ENCODE measurements at regions not wholly inside any gene's neighbourhood (a gene's known extent, or its start where the extent isn't known, plus 50 kb on each side); places are given as distances from the start of the nearest gene placed in this dataset.

GRCh38 chr7:36001546-36001945 lies 151.5 kb upstream of the EEPD1 start:
- TF ChIP-seq, protein P1, sequence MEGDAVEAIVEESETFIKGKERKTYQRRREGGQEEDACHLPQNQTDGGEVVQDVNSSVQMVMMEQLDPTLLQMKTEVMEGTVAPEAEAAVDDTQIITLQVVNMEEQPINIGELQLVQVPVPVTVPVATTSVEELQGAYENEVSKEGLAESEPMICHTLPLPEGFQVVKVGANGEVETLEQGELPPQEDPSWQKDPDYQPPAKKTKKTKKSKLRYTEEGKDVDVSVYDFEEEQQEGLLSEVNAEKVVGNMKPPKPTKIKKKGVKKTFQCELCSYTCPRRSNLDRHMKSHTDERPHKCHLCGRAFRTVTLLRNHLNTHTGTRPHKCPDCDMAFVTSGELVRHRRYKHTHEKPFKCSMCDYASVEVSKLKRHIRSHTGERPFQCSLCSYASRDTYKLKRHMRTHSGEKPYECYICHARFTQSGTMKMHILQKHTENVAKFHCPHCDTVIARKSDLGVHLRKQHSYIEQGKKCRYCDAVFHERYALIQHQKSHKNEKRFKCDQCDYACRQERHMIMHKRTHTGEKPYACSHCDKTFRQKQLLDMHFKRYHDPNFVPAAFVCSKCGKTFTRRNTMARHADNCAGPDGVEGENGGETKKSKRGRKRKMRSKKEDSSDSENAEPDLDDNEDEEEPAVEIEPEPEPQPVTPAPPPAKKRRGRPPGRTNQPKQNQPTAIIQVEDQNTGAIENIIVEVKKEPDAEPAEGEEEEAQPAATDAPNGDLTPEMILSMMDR (IDR thresholded peaks at IDR 0.05; ENCODE audit: insufficient read depth, low read depth, low read length) = no peak
- Histone ChIP-seq H3K4me3 (ENCODE audit: low read depth, low read length) (no peak overlapping the region), H3K36me3 (ENCODE audit: control insufficient read depth, insufficient read depth, low read length) (no peaks in the 10 kb centered on the region), H3K27me3 (ENCODE audit: control insufficient read depth, insufficient read depth, low read length) (no peaks in the 10 kb centered on the region)
- DNase-seq (ENCODE audit: low read depth) = no peak
- POLR2A ChIA-PET = no interaction called here
- CTCF ChIA-PET = interaction anchor here (0.7 kb wide), 1 partner anchor 16 kb away, joined by 3 read pairs; no protein-coding TSS in a partner anchor

- TF ChIP-seq, protein P1 (IDR thresholded peaks at IDR 0.05; ENCODE audit: insufficient read depth, low read depth, low read length) = no peak
- POLR2A ChIA-PET = no interaction called here
- CTCF ChIA-PET = interaction anchor here (1.1 kb wide), 1 partner anchor 8 kb away, joined by 4 read pairs; no protein-coding TSS in a partner anchor
- Histone ChIP-seq H3K4me3 (ENCODE audit: low read depth, low read length) (no peak overlapping the region), H3K36me3 (ENCODE audit: control insufficient read depth, insufficient read depth, low read length) (no peaks in the 10 kb centered on the region), H3K27me3 (ENCODE audit: control insufficient read depth, insufficient read depth, low read length) (peaks cover 1% of the 10 kb centered on the region; the same call in 1 of the 2 replicates)
- no peak for DNase-seq (ENCODE audit: low read depth)
These were observed 150.2 kb upstream of the EEPD1 start for GRCh38 chr7:36002900-36003299.

GRCh38 chr7:36003343-36003742 lies 149.7 kb upstream of the EEPD1 start:
- no peaks in the 10 kb centered on the region for H3K36me3 ChIP-seq (ENCODE audit: control insufficient read depth, insufficient read depth, low read length)
- TF ChIP-seq, protein P1 (IDR thresholded peaks at IDR 0.05; ENCODE audit: insufficient read depth, low read depth, low read length) = no peak
- no peak for DNase-seq (ENCODE audit: low read depth)
- CTCF ChIA-PET = interaction anchor here (1.1 kb wide), 1 partner anchor 9 kb away, joined by 4 read pairs; no protein-coding TSS in a partner anchor
- no peak overlapping the region for H3K4me3 ChIP-seq (ENCODE audit: low read depth, low read length)
- H3K27me3 ChIP-seq (ENCODE audit: control insufficient read depth, insufficient read depth, low read length) = peaks cover 1% of the 10 kb centered on the region; the same call in 1 of the 2 replicates
- POLR2A ChIA-PET = no interaction called here

GRCh38 chr7:36005293-36005692 lies 147.8 kb upstream of the EEPD1 start:
- ChIA-PET POLR2A (no interaction called here), CTCF (interaction anchor here (1.0 to 1.1 kb wide), 2 partner anchors 20 to 22 kb away, joined by 3 to 4 read pairs; no protein-coding TSS in a partner anchor)
- no peak for DNase-seq (ENCODE audit: low read depth)
- Histone ChIP-seq H3K36me3 (ENCODE audit: control insufficient read depth, insufficient read depth, low read length) (no peaks in the 10 kb centered on the region), H3K27me3 (ENCODE audit: control insufficient read depth, insufficient read depth, low read length) (peaks cover 1% of the 10 kb centered on the region; the same call in 1 of the 2 replicates), H3K4me3 (ENCODE audit: low read depth, low read length) (no peak overlapping the region)
- TF ChIP-seq, protein P1 (IDR thresholded peaks at IDR 0.05; ENCODE audit: insufficient read depth, low read depth, low read length) = no peak

GRCh38 chr7:36005876-36006275 lies 147.2 kb upstream of the EEPD1 start:
- Histone ChIP-seq H3K4me3 (ENCODE audit: low read depth, low read length) (no peak overlapping the region), H3K27me3 (ENCODE audit: control insufficient read depth, insufficient read depth, low read length) (peaks cover 1% of the 10 kb centered on the region; the same call in 1 of the 2 replicates), H3K36me3 (ENCODE audit: control insufficient read depth, insufficient read depth, low read length) (no peaks in the 10 kb centered on the region)
- TF ChIP-seq, protein P1 (IDR thresholded peaks at IDR 0.05; ENCODE audit: insufficient read depth, low read depth, low read length) = no peak
- CTCF ChIA-PET = no interaction called here
- POLR2A ChIA-PET = no interaction called here
- DNase-seq (ENCODE audit: low read depth) = no peak

Data from BJ (cell line).